ENCODE measurements at regions not wholly inside any gene's neighbourhood (a gene's known extent, or its start where the extent isn't known, plus 50 kb on each side); places are given as distances from the start of the nearest gene placed in this dataset.
"Not testable (repeated sequence)": the region's sequence is repeated elsewhere in the genome, so short reads cannot be mapped to it uniquely, and the experiment has no call there.

GRCh38 chr6:166820070-166820469 is 136.3 kb downstream of the RNASET2 start:
- DNase-seq (ENCODE audit: low read depth, low spot score): no peak
- in situ Hi-C loops (cut with HindIII; ENCODE audit: low pct_unique_long_range_greater_than_20kb, low sequenced_read_pairs): no loop called here

- in situ Hi-C loops (cut with HindIII; ENCODE audit: low pct_unique_long_range_greater_than_20kb, low sequenced_read_pairs): no loop called here
Observed at GRCh38 chr6:166815629-166816028, 140.7 kb downstream of the RNASET2 start.

GRCh38 chr6:166814390-166814789 is 142.0 kb downstream of the RNASET2 start:
- in situ Hi-C loops (cut with HindIII; ENCODE audit: low pct_unique_long_range_greater_than_20kb, low sequenced_read_pairs): no loop called here
- no peak for DNase-seq (ENCODE audit: low read depth, low spot score)

More at GRCh38 chr6:166815629-166816028, 140.7 kb downstream of the RNASET2 start:
- no peak for DNase-seq (ENCODE audit: low read depth, low spot score)

GRCh38 chr6:166813461-166813860 is 142.9 kb downstream of the RNASET2 start:
- in situ Hi-C loops (cut with HindIII; ENCODE audit: low pct_unique_long_range_greater_than_20kb, low sequenced_read_pairs): no loop called here
- no peak for DNase-seq (ENCODE audit: low read depth, low spot score)

GRCh38 chr6:166810864-166811263 is 145.5 kb downstream of the RNASET2 start:
- DNase-seq (ENCODE audit: low read depth, low spot score): no peak
- in situ Hi-C loops (cut with HindIII; ENCODE audit: low pct_unique_long_range_greater_than_20kb, low sequenced_read_pairs): no loop called here

GRCh38 chr6:166809721-166810120 is 146.6 kb downstream of the RNASET2 start:
- in situ Hi-C loops (cut with HindIII; ENCODE audit: low pct_unique_long_range_greater_than_20kb, low sequenced_read_pairs): no loop called here
- DNase-seq (ENCODE audit: low read depth, low spot score): no peak

GRCh38 chr6:166806962-166807757 is 149.2 kb downstream of the RNASET2 start:
- DNase-seq (ENCODE audit: low read depth, low spot score): no peak
- in situ Hi-C loops (cut with HindIII; ENCODE audit: low pct_unique_long_range_greater_than_20kb, low sequenced_read_pairs): no loop called here

- in situ Hi-C loops (cut with HindIII; ENCODE audit: low pct_unique_long_range_greater_than_20kb, low sequenced_read_pairs): no loop called here
- no peak for DNase-seq (ENCODE audit: low read depth, low spot score)
Observed at GRCh38 chr6:166806217-166806838, 150.0 kb downstream of the RNASET2 start.

GRCh38 chr6:166803471-166803870 is 152.9 kb downstream of the RNASET2 start:
- DNase-seq (ENCODE audit: low read depth, low spot score): no peak

GRCh38 chr6:166802401-166802800 is 153.9 kb downstream of the RNASET2 start:
- DNase-seq (ENCODE audit: low read depth, low spot score): no peak
- in situ Hi-C loops (cut with HindIII; ENCODE audit: low pct_unique_long_range_greater_than_20kb, low sequenced_read_pairs): no loop called here

More at GRCh38 chr6:166803471-166803870, 152.9 kb downstream of the RNASET2 start:
- in situ Hi-C loops (cut with HindIII; ENCODE audit: low pct_unique_long_range_greater_than_20kb, low sequenced_read_pairs): no loop called here

- DNase-seq (ENCODE audit: low read depth, low spot score): no peak
- in situ Hi-C loops (cut with HindIII; ENCODE audit: low pct_unique_long_range_greater_than_20kb, low sequenced_read_pairs): no loop called here
Observed at GRCh38 chr6:166800137-166800536, 156.2 kb downstream of the RNASET2 start.

- in situ Hi-C loops (cut with HindIII; ENCODE audit: low pct_unique_long_range_greater_than_20kb, low sequenced_read_pairs): no loop called here
- no peak for DNase-seq (ENCODE audit: low read depth, low spot score)
Observed at GRCh38 chr6:166798652-166799051, 157.7 kb downstream of the RNASET2 start.

GRCh38 chr6:166796610-166797009 is 159.7 kb downstream of the RNASET2 start:
- DNase-seq (ENCODE audit: low read depth, low spot score): no peak
- in situ Hi-C loops (cut with HindIII; ENCODE audit: low pct_unique_long_range_greater_than_20kb, low sequenced_read_pairs): no loop called here

GRCh38 chr6:166795879-166796278 is 160.5 kb downstream of the RNASET2 start:
- no peak for DNase-seq (ENCODE audit: low read depth, low spot score)
- in situ Hi-C loops (cut with HindIII; ENCODE audit: low pct_unique_long_range_greater_than_20kb, low sequenced_read_pairs): no loop called here

GRCh38 chr6:166790808-166791207 is 163.8 kb upstream of the RPS6KA2 start:
- DNase-seq (ENCODE audit: low read depth, low spot score); in situ Hi-C loops (cut with HindIII; ENCODE audit: low pct_unique_long_range_greater_than_20kb, low sequenced_read_pairs): not testable (repeated sequence)

- in situ Hi-C loops (cut with HindIII; ENCODE audit: low pct_unique_long_range_greater_than_20kb, low sequenced_read_pairs): not testable (repeated sequence)
Observed at GRCh38 chr6:166788846-166789529, 161.9 kb upstream of the RPS6KA2 start.

GRCh38 chr6:166786704-166787293 is 159.7 kb upstream of the RPS6KA2 start:
- peak; percentile 83 for DNase-seq (ENCODE audit: low read depth, low spot score)
- in situ Hi-C loops (cut with HindIII; ENCODE audit: low pct_unique_long_range_greater_than_20kb, low sequenced_read_pairs): no loop called here

More at GRCh38 chr6:166788846-166789529, 161.9 kb upstream of the RPS6KA2 start:
- not testable (repeated sequence) for DNase-seq (ENCODE audit: low read depth, low spot score)

- in situ Hi-C loops (cut with HindIII; ENCODE audit: low pct_unique_long_range_greater_than_20kb, low sequenced_read_pairs): no loop called here
- no peak for DNase-seq (ENCODE audit: low read depth, low spot score)
Observed at GRCh38 chr6:166785131-166785530, 158.1 kb upstream of the RPS6KA2 start.

Measured in SK-MEL-5 (cell line).